Adrenal gland (tissue), 9 donors: ENCODE measurements at regions not wholly inside any gene's neighbourhood (a gene's known extent, or its start where the extent isn't known, plus 50 kb on each side); places are given as distances from the start of the nearest gene placed in this dataset.

Experiments used
- DNase-seq, 7 donors: peaks; one replicate each; pipeline ENCODE4 v3.0.0-alpha.2; 2019 to 2020
- H3K27ac ChIP-seq, 5 donors: fragments of 200-600 bp; sonication (generic) in 4 of 5; 1 replicate in 3 of 5; 2 replicates in 2 of 5; pipeline versions ENCODE4 v1.5.1 to v1.8.0; 2016 to 2020; ENCODE audit warnings: mild to moderate bottlenecking in 1 of 5
- H3K27me3 ChIP-seq: fragments of 200-600 bp; 2 replicates; pipeline ENCODE4 v1.8.0; 2021
- H3K36me3 ChIP-seq, 2 donors: fragments of 200-600 bp; replicated peaks in 1 of 2; 1 replicate in 1 of 2; 2 replicates in 1 of 2; pipeline versions ENCODE4 v1.5.1 to v1.8.0; 2018 to 2022
- H3K4me1 ChIP-seq, 2 donors: fragments of 200-600 bp; replicated peaks in 1 of 2; 1 replicate in 1 of 2; 2 replicates in 1 of 2; pipeline versions ENCODE4 v1.5.1 to v1.8.0; 2018 to 2021
- H3K4me3 ChIP-seq, 4 donors: fragments of 200-600 bp; sonication (generic) in 3 of 4; one replicate each; pipeline ENCODE4 v1.5.1; 2016 to 2018
- H3K9me3 ChIP-seq, 3 donors: fragments of 200-600 bp; sonication (generic) in 1 of 3; replicated peaks in 1 of 3; 1 replicate in 2 of 3; 2 replicates in 1 of 3; pipeline versions ENCODE4 v1.5.1 to v1.8.0; 2016 to 2021
- POLR2A ChIP-seq, 2 donors: fragments of 450-650 bp; IDR thresholded peaks; one replicate each; pipeline ENCODE4 v1.6.1; 2017; ENCODE audit warnings: antibody characterized with exemption in 2 of 2, mild to moderate bottlenecking in 2 of 2, moderate library complexity in 1 of 2
- WGBS, 4 donors: extraction: QIAGEN DNeasy Blood & Tissue Kit in 2 of 4; methylation state at CpG; one replicate each; pipeline versions ENCODE4 v1.1.5 to v1.1.7; 2013 to 2017; 5-methylcytosine and 5-hydroxymethylcytosine counted together
- intact Hi-C, 2 donors: fragments of 100-400 bp; cut with DNase I; formaldehyde crosslinking; loops; one replicate each; pipeline versions ENCODE4 v1.14.1 to v1.15.0; 2022 to 2023
- TF ChIP-seq, protein P1 (sequence below), 6 experiments: fragments of 450-650 bp in 4 of 6; fragments of 200-600 bp in 2 of 6; sonication (generic) in 1 of 6; IDR thresholded peaks; 1 replicate in 5 of 6; 2 replicates in 1 of 6; pipeline versions ENCODE4 v1.5.1 to v1.8.0; 2016 to 2021; ENCODE audit warnings: antibody characterized with exemption in 6 of 6, mild to moderate bottlenecking in 2 of 6, moderate library complexity in 1 of 6
- donor health status: healthy with polysubstance abuse.
- donor health status: Bipolar disorder and iron deficiency.
- donor health status: DM: yes; HTN: yes; CAD: no.
- donor health status: DM: no; HTN: no; CAD: no.
- donor health status: DM: no; HTN: no; CAD: no.

- Histone ChIP-seq H3K4me3 (no peak overlapping the region), H3K36me3 (no peaks in the 10 kb centered on the region), H3K9me3 (no peaks in the 10 kb centered on the region), H3K27ac (no peak overlapping the region), H3K27me3 (no peaks in the 10 kb centered on the region), H3K4me1 (no peaks in the 10 kb centered on the region)
- TF ChIP-seq POLR2A (IDR thresholded peaks at IDR 0.05) = no peak
- TF ChIP-seq, protein P1, sequence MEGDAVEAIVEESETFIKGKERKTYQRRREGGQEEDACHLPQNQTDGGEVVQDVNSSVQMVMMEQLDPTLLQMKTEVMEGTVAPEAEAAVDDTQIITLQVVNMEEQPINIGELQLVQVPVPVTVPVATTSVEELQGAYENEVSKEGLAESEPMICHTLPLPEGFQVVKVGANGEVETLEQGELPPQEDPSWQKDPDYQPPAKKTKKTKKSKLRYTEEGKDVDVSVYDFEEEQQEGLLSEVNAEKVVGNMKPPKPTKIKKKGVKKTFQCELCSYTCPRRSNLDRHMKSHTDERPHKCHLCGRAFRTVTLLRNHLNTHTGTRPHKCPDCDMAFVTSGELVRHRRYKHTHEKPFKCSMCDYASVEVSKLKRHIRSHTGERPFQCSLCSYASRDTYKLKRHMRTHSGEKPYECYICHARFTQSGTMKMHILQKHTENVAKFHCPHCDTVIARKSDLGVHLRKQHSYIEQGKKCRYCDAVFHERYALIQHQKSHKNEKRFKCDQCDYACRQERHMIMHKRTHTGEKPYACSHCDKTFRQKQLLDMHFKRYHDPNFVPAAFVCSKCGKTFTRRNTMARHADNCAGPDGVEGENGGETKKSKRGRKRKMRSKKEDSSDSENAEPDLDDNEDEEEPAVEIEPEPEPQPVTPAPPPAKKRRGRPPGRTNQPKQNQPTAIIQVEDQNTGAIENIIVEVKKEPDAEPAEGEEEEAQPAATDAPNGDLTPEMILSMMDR (IDR thresholded peaks at IDR 0.05) = no peak
- no peak for DNase-seq
- WGBS, 4 donors = 88 to 95% (median 90%) methylated on average over 4 of the region's 4 CpGs
- intact Hi-C loops = no loop called here
Measured at GRCh38 chr18:55072698-55073097, 113.4 kb upstream of the CCDC68 start.

GRCh38 chr18:55072181-55072580 is 112.9 kb upstream of the CCDC68 start:
- intact Hi-C loops = no loop called here
- DNase-seq = no peak
- Histone ChIP-seq H3K27me3 (no peaks in the 10 kb centered on the region), H3K4me3 (no peak overlapping the region), H3K9me3 (no peaks in the 10 kb centered on the region), H3K27ac (no peak overlapping the region), H3K36me3 (no peaks in the 10 kb centered on the region), H3K4me1 (no peaks in the 10 kb centered on the region)
- TF ChIP-seq, protein P1 (IDR thresholded peaks at IDR 0.05) = no peak
- TF ChIP-seq POLR2A (IDR thresholded peaks at IDR 0.05) = no peak
- WGBS, 4 donors = 45 to 63% (median 56%) methylated on average over 2 of the region's 2 CpGs

- DNase-seq = no peak
- Histone ChIP-seq H3K9me3 (no peaks in the 10 kb centered on the region), H3K36me3 (no peaks in the 10 kb centered on the region), H3K27me3 (no peaks in the 10 kb centered on the region), H3K4me1 (no peaks in the 10 kb centered on the region), H3K27ac (no peak overlapping the region), H3K4me3 (no peak overlapping the region)
- TF ChIP-seq, protein P1 (IDR thresholded peaks at IDR 0.05) = no peak
- no peak for TF ChIP-seq POLR2A (IDR thresholded peaks at IDR 0.05)
- intact Hi-C loops = no loop called here
- 85 to 96% (median 87%) methylated on average over 6 of the region's 6 CpGs for WGBS, 4 donors
Measured at GRCh38 chr18:55069497-55069896, 110.2 kb upstream of the CCDC68 start.

GRCh38 chr18:55064760-55065159 is 105.5 kb upstream of the CCDC68 start:
- Histone ChIP-seq H3K4me1 (no peaks in the 10 kb centered on the region), H3K36me3 (no peaks in the 10 kb centered on the region), H3K27ac (no peak overlapping the region), H3K27me3 (no peaks in the 10 kb centered on the region), H3K9me3 (no peaks in the 10 kb centered on the region), H3K4me3 (no peak overlapping the region)
- DNase-seq = no peak
- TF ChIP-seq POLR2A (IDR thresholded peaks at IDR 0.05) = no peak
- TF ChIP-seq, protein P1 (IDR thresholded peaks at IDR 0.05) = no peak
- 79 to 83% (median 81%) methylated on average over 5 of the region's 5 CpGs for WGBS, 4 donors
- intact Hi-C loops = no loop called here
